HEK293 (cell line): ENCODE measurements at regions not wholly inside any gene's neighbourhood (a gene's known extent, or its start where the extent isn't known, plus 50 kb on each side); places are given as distances from the start of the nearest gene placed in this dataset.

Experiments used
- CTCF ChIA-PET: fragments of 350-600 bp; formaldehyde crosslinking; extraction: SDS; loops from one replicate; lab custom pipeline; 2021; ENCODE audit warnings: antibody characterized with exemption; lab: Yijun Ruan, JAX
- POLR2A ChIA-PET: fragments of 300-600 bp; formaldehyde crosslinking; extraction: SDS; loops from one replicate; lab custom pipeline; 2020; ENCODE audit warnings: antibody characterized with exemption, inconsistent platforms; lab: Yijun Ruan, JAX
- H3K27ac ChIP-seq: fragments of 200-500 bp; sonication (Bioruptor generic); 2 replicates; pipeline ENCODE4 v1.5.1; 2014; ENCODE audit warnings: low read depth, low read length, control low read depth, inconsistent platforms; ENCODE audit errors: extremely low read depth
- H3K36me3 ChIP-seq, 2 experiments: fragments of 200-500 bp in 1 of 2; sonication (Bioruptor generic) in 1 of 2; 1 replicate in 1 of 2; 2 replicates in 1 of 2; pipeline ENCODE4 v1.5.1; 2014 to 2017; ENCODE audit warnings: inconsistent platforms in 2 of 2, low read length in 2 of 2; ENCODE audit not compliant: control insufficient read depth in 2 of 2, insufficient read depth in 1 of 2
- H3K4me1 ChIP-seq: fragments of 200-500 bp; sonication (Bioruptor generic); 2 replicates; pipeline ENCODE4 v1.5.1; 2014; ENCODE audit warnings: mild to moderate bottlenecking, low read length, inconsistent platforms; ENCODE audit not compliant: control insufficient read depth, insufficient read depth
- H3K4me3 ChIP-seq: 2 replicates; pipeline ENCODE4 v1.5.1; 2011; ENCODE audit warnings: low read depth, mild to moderate bottlenecking, control low read depth, low read length, moderate library complexity
- H3K9me3 ChIP-seq: fragments of 200-500 bp; sonication (Bioruptor generic); 2 replicates; pipeline ENCODE4 v1.5.1; 2014; ENCODE audit warnings: low read depth, low read length, inconsistent platforms; ENCODE audit not compliant: control insufficient read depth, insufficient read depth
- GLIS2 ChIP-seq: fragments of 450-650 bp; formaldehyde crosslinking; IDR thresholded peaks from 2 replicates; pipeline ENCODE4 v1.5.1; 2016; ENCODE audit warnings: missing biosample characterization, missing genetic modification characterization
- KLF1 ChIP-seq: fragments of 450-650 bp; formaldehyde crosslinking; IDR thresholded peaks from 2 replicates; pipeline ENCODE4 v1.5.1; 2016; ENCODE audit warnings: missing biosample characterization, missing genetic modification characterization
- KLF7 ChIP-seq: fragments of 450-650 bp; formaldehyde crosslinking; IDR thresholded peaks from 2 replicates; pipeline ENCODE4 v1.5.1; 2016; ENCODE audit warnings: missing biosample characterization, missing genetic modification characterization, borderline replicate concordance
- PRDM10 ChIP-seq: fragments of 450-650 bp; formaldehyde crosslinking; IDR thresholded peaks from 2 replicates; pipeline ENCODE4 v1.5.1; 2016; ENCODE audit warnings: missing biosample characterization, missing genetic modification characterization
- REPIN1 ChIP-seq: fragments of 450-650 bp; formaldehyde crosslinking; IDR thresholded peaks from 2 replicates; pipeline ENCODE4 v1.5.1; 2017; ENCODE audit warnings: missing biosample characterization, missing genetic modification characterization, low read depth
- SP7 ChIP-seq: fragments of 450-650 bp; formaldehyde crosslinking; IDR thresholded peaks from 2 replicates; pipeline ENCODE4 v1.5.1; 2016; ENCODE audit warnings: missing biosample characterization, missing genetic modification characterization
- ZNF214 ChIP-seq: fragments of 450-650 bp; formaldehyde crosslinking; IDR thresholded peaks from 2 replicates; pipeline ENCODE4 v1.5.1; 2017; ENCODE audit warnings: missing biosample characterization, mild to moderate bottlenecking, missing genetic modification characterization, borderline replicate concordance
- ZNF701 ChIP-seq: fragments of 450-650 bp; formaldehyde crosslinking; IDR thresholded peaks from 2 replicates; pipeline ENCODE4 v1.5.1; 2016; ENCODE audit warnings: missing biosample characterization, missing genetic modification characterization
- ZNF791 ChIP-seq: fragments of 450-650 bp; formaldehyde crosslinking; IDR thresholded peaks from 2 replicates; pipeline ENCODE4 v1.5.1; 2016; ENCODE audit warnings: missing biosample characterization, missing genetic modification characterization
- ZXDB ChIP-seq: fragments of 450-650 bp; formaldehyde crosslinking; IDR thresholded peaks from 2 replicates; pipeline ENCODE4 v1.5.1; 2016; ENCODE audit warnings: missing biosample characterization, missing genetic modification characterization
- TF ChIP-seq, protein P1 (sequence below): fragments of 450-650 bp; formaldehyde crosslinking; IDR thresholded peaks from 2 replicates; pipeline ENCODE4 v1.5.1; 2016; ENCODE audit warnings: missing biosample characterization, missing genetic modification characterization
- TF ChIP-seq, protein P2 (sequence below): fragments of 450-650 bp; formaldehyde crosslinking; IDR thresholded peaks from 2 replicates; pipeline ENCODE4 v1.5.1; 2017; ENCODE audit warnings: missing biosample characterization, missing genetic modification characterization
- TF ChIP-seq, protein P3 (sequence below): fragments of 450-650 bp; formaldehyde crosslinking; IDR thresholded peaks from 2 replicates; pipeline ENCODE4 v1.5.0; 2017; ENCODE audit warnings: missing biosample characterization, missing genetic modification characterization, borderline replicate concordance
- TF ChIP-seq, protein P4 (sequence below): fragments of 450-650 bp; formaldehyde crosslinking; IDR thresholded peaks from 2 replicates; pipeline ENCODE4 v1.5.1; 2016; ENCODE audit warnings: missing biosample characterization, missing genetic modification characterization, low read depth

DNA sequence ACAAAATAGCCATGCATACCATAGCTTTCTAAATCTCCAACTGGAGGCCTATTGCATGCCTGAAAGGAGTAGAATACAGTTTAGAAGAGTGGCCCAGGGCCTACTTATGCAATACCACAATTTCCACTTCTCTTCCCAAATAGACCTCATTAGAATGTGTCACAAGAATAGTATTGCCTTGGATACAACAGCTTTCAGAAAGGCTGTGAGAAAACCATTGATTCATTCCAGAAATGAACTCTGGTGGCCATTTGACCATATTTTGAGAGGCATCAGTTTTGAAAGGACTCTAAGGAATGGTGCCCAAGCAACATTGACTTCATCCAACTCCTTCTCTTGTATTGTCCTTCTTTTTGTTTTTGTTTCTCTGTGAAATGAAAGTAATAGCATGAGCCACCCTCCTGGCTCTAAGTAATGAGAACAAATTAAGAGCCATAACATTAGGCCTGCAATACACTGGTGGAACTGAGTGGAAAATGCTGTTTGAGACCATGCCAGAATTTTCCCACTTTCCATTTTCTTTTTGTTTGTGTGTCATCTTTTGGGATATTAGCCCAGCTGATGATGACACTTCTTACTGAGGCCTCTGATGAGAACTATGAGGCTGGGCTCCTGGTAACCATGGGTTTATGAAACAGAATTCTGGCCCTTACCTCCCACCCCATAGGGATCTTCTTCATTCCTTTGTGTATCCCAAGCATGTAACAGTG lies 90.2 kb downstream of the TMEM174 start:
- no peak for TF ChIP-seq PRDM10 (tag by site-specific recombination)
- TF ChIP-seq, protein P1, sequence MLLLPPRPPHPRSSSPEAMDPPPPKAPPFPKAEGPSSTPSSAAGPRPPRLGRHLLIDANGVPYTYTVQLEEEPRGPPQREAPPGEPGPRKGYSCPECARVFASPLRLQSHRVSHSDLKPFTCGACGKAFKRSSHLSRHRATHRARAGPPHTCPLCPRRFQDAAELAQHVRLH, result no peak
- TF ChIP-seq, protein P2, sequence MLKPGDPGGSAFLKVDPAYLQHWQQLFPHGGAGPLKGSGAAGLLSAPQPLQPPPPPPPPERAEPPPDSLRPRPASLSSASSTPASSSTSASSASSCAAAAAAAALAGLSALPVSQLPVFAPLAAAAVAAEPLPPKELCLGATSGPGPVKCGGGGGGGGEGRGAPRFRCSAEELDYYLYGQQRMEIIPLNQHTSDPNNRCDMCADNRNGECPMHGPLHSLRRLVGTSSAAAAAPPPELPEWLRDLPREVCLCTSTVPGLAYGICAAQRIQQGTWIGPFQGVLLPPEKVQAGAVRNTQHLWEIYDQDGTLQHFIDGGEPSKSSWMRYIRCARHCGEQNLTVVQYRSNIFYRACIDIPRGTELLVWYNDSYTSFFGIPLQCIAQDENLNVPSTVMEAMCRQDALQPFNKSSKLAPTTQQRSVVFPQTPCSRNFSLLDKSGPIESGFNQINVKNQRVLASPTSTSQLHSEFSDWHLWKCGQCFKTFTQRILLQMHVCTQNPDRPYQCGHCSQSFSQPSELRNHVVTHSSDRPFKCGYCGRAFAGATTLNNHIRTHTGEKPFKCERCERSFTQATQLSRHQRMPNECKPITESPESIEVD (tag by site-specific recombination), result no peak
- no peak for TF ChIP-seq KLF7 (tag by site-specific recombination)
- TF ChIP-seq, protein P3, sequence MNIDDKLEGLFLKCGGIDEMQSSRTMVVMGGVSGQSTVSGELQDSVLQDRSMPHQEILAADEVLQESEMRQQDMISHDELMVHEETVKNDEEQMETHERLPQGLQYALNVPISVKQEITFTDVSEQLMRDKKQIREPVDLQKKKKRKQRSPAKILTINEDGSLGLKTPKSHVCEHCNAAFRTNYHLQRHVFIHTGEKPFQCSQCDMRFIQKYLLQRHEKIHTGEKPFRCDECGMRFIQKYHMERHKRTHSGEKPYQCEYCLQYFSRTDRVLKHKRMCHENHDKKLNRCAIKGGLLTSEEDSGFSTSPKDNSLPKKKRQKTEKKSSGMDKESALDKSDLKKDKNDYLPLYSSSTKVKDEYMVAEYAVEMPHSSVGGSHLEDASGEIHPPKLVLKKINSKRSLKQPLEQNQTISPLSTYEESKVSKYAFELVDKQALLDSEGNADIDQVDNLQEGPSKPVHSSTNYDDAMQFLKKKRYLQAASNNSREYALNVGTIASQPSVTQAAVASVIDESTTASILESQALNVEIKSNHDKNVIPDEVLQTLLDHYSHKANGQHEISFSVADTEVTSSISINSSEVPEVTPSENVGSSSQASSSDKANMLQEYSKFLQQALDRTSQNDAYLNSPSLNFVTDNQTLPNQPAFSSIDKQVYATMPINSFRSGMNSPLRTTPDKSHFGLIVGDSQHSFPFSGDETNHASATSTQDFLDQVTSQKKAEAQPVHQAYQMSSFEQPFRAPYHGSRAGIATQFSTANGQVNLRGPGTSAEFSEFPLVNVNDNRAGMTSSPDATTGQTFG (tag by site-specific recombination), result no peak
- TF ChIP-seq ZNF791 (tag by site-specific recombination), result no peak
- TF ChIP-seq SP7 (tag by site-specific recombination), result no peak
- TF ChIP-seq REPIN1, result no peak
- Histone ChIP-seq H3K9me3 (no peaks in the 10 kb centered on the region), H3K36me3 (no peaks in the 10 kb centered on the region), H3K4me3 (no peak overlapping the region), H3K27ac (no peak overlapping the region), H3K4me1 (no peaks in the 10 kb centered on the region)
- CTCF ChIA-PET, result no interaction called here
- POLR2A ChIA-PET, result no interaction called here

DNA sequence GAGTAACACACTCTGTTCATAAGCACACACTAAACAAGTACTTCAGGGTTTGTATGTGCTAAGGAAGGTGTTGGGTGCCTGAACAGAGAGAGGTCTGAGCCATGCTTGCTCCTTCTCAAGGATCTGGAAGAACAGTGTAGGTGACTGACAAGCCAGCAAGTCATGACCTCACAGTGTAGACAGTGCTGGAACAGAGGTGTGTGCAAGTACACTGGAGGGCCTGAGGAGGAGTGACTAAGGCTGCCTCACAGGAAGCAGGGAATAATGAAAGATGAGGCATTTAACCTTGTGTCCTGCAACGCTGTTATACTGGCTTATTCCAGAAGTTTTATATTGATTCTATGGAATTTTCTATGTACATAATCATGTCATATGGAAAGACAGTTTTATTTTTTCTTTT lies 83.9 kb downstream of the TMEM174 start:
- Histone ChIP-seq H3K36me3 (no peaks in the 10 kb centered on the region), H3K9me3 (no peaks in the 10 kb centered on the region), H3K4me3 (no peak overlapping the region), H3K4me1 (no peaks in the 10 kb centered on the region), H3K27ac (no peak overlapping the region)
- TF ChIP-seq GLIS2, result no peak
- no peak for TF ChIP-seq KLF1 (tag by site-specific recombination)
- CTCF ChIA-PET, result interaction anchor here (0.7 kb wide), 1 partner anchor 93 kb away, joined by 3 read pairs; no protein-coding TSS in a partner anchor
- POLR2A ChIA-PET, result no interaction called here

GRCh38 chr5:73256462-73256861 lies 83.5 kb downstream of the TMEM174 start:
- H3K27ac ChIP-seq, result no peak overlapping the region
- POLR2A ChIA-PET, result no interaction called here
- H3K4me1 ChIP-seq, result no peaks in the 10 kb centered on the region
- H3K36me3 ChIP-seq, result no peaks in the 10 kb centered on the region
- no peaks in the 10 kb centered on the region for H3K9me3 ChIP-seq
- no peak overlapping the region for H3K4me3 ChIP-seq
- CTCF ChIA-PET, result interaction anchor here (0.7 kb wide), 1 partner anchor 93 kb away, joined by 3 read pairs; no protein-coding TSS in a partner anchor
- TF ChIP-seq, protein P4, sequence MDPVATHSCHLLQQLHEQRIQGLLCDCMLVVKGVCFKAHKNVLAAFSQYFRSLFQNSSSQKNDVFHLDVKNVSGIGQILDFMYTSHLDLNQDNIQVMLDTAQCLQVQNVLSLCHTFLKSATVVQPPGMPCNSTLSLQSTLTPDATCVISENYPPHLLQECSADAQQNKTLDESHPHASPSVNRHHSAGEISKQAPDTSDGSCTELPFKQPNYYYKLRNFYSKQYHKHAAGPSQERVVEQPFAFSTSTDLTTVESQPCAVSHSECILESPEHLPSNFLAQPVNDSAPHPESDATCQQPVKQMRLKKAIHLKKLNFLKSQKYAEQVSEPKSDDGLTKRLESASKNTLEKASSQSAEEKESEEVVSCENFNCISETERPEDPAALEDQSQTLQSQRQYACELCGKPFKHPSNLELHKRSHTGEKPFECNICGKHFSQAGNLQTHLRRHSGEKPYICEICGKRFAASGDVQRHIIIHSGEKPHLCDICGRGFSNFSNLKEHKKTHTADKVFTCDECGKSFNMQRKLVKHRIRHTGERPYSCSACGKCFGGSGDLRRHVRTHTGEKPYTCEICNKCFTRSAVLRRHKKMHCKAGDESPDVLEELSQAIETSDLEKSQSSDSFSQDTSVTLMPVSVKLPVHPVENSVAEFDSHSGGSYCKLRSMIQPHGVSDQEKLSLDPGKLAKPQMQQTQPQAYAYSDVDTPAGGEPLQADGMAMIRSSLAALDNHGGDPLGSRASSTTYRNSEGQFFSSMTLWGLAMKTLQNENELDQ, result no peak
- TF ChIP-seq PRDM10 (tag by site-specific recombination) (no peak), ZNF701 (tag by site-specific recombination) (no peak), ZNF214 (tag by site-specific recombination) (no peak), ZXDB (tag by site-specific recombination) (no peak)
- TF ChIP-seq, protein P1, result no peak
